Muscle of leg (tissue), 3 donors: ENCODE measurements at regions not wholly inside any gene's neighbourhood (a gene's known extent, or its start where the extent isn't known, plus 50 kb on each side); places are given as distances from the start of the nearest gene placed in this dataset.

Experiments
- DNase-seq: peaks from one replicate; pipeline ENCODE4 v3.0.0; 2013
- H3K27ac ChIP-seq: one replicate; pipeline ENCODE4 v1.5.1; 2013; ENCODE audit warnings: mild to moderate bottlenecking, low read length, control low read depth
- H3K27me3 ChIP-seq: one replicate; pipeline ENCODE4 v1.6.1; 2013; ENCODE audit warnings: low read length; ENCODE audit not compliant: control insufficient read depth, insufficient read depth
- H3K36me3 ChIP-seq: one replicate; pipeline ENCODE4 v1.6.1; 2013; ENCODE audit warnings: low read length; ENCODE audit not compliant: control insufficient read depth, insufficient read depth
- H3K4me1 ChIP-seq: one replicate; pipeline ENCODE4 v1.6.1; 2013; ENCODE audit warnings: low read length; ENCODE audit not compliant: control insufficient read depth, insufficient read depth
- H3K4me3 ChIP-seq: one replicate; pipeline ENCODE4 v1.5.1; 2013; ENCODE audit warnings: low read length, control low read depth
- H3K9me3 ChIP-seq: replicated peaks from 2 replicates; pipeline ENCODE4 v1.6.1; 2013; ENCODE audit warnings: low read depth, low read length; ENCODE audit not compliant: control insufficient read depth
- WGBS: methylation state at CpG from one replicate; pipeline ENCODE4 v1.1.5; 2013; ENCODE audit warnings: missing lambda C conversion rate; ENCODE audit not compliant: insufficient coverage; 5-methylcytosine and 5-hydroxymethylcytosine counted together

GRCh38 chr1:193656841-193657240 lies 470.4 kb upstream of the B3GALT2 start:
- WGBS, result no CpG with 5 or more reads among the region's 2 CpGs
- Histone ChIP-seq H3K4me1 (no peaks in the 10 kb centered on the region), H3K9me3 (peaks cover 14% of the 10 kb centered on the region), H3K27ac (no peak overlapping the region), H3K36me3 (no peaks in the 10 kb centered on the region), H3K4me3 (no peak overlapping the region), H3K27me3 (no peaks in the 10 kb centered on the region)
- no peak for DNase-seq

DNA sequence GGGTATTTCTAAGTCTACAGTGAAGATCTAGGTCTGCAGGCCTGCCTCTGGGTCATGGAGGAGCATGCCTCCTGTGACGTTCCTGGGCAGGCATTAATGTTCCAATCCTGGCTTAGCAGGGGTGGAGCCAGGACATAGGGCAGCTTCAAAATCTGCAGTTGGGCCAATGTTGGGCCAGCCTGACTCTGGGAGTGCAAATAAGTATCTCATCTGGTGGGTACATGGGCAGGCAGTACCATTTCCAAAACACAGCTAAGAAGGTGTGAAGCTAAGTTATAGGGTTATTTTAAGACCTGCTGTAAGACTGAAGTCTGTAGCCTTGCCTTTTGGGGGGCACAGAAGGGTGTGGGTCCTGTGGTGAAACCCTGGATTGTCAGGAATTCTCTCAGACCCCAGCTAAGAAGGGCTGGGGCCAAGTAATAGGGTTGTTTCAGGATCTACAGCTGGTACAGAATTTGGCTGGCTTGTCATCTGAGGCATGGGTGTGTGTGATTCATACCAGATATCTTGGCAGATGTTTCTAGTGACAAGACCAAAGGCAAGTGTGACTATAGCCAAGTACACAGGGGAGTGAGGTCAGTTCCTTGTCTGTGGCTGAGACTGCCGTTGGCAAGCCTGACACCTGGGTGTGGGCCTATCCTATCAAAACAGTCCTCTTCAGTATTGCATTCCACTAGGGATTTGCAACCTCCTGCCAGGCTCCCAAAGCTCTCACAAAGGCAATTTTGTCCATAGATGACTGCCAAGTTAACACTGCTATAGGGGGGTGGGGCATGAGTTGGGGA lies 468.7 kb upstream of the B3GALT2 start:
- H3K4me3 ChIP-seq, result no peak overlapping the region
- DNase-seq, result no peak
- WGBS, result 94% methylated on average over 1 of the region's 2 CpGs

DNA sequence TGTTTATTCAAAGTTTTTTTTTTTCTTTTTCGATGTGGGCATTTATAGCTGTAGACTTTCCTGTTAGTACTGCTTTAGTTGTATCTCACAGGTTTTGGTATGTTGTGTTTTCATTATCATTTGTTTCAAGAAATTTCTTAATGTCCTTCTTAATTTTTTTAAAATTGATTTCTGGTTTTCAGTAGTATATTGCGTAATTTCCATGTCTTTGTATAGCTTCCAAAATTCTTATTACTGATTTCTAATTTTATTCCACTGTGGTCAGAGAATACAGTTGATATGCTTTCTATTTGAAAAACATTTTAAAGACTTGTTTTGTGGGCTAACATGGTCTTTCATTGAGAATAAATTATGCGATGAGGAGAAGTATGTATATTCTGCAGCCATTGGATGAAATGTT lies 463.2 kb upstream of the B3GALT2 start:
- Histone ChIP-seq H3K27me3 (no peaks in the 10 kb centered on the region), H3K9me3 (peaks cover 20% of the 10 kb centered on the region), H3K4me3 (no peak overlapping the region)

More for the DNA sequence above, 468.7 kb upstream of the B3GALT2 start:
- H3K4me1 ChIP-seq, result no peaks in the 10 kb centered on the region
- no peaks in the 10 kb centered on the region for H3K36me3 ChIP-seq
- no peaks in the 10 kb centered on the region for H3K27me3 ChIP-seq
- H3K27ac ChIP-seq, result no peak overlapping the region
- H3K9me3 ChIP-seq, result peaks cover 25% of the 10 kb centered on the region

GRCh38 chr1:193634876-193635275 lies 448.5 kb upstream of the B3GALT2 start:
- H3K4me1 ChIP-seq, result no peaks in the 10 kb centered on the region
- no peaks in the 10 kb centered on the region for H3K9me3 ChIP-seq
- H3K36me3 ChIP-seq, result no peaks in the 10 kb centered on the region
- H3K27me3 ChIP-seq, result no peaks in the 10 kb centered on the region
- no peak for DNase-seq
- WGBS, result no CpG with 5 or more reads among the region's 1 CpG
- no peak overlapping the region for H3K4me3 ChIP-seq
- no peak overlapping the region for H3K27ac ChIP-seq

More for the DNA sequence above, 463.2 kb upstream of the B3GALT2 start:
- WGBS, result 100% methylated on average over 1 of the region's 3 CpGs
- Histone ChIP-seq H3K27ac (no peak overlapping the region), H3K4me1 (no peaks in the 10 kb centered on the region), H3K36me3 (no peaks in the 10 kb centered on the region)
- DNase-seq, result no peak

DNA sequence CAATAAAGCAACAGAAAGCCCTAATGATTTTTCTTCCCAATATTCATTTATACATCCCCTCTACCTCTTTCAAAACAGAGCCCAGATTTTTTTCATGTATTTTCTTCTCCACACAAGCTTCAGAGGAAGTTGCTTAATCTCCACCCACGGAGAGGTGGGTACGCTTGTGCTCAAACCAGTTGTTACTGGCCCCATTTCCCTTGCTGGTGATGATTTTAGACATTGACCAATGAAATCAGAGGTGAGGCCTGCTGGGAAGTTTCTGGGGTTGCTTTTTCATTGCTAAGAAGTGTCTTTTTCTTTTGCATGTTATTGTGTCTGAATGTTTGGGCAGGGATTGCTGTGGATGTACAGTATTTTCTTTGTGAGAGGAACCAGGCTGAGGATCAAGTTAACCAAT lies 448.1 kb upstream of the B3GALT2 start:
- no peaks in the 10 kb centered on the region for H3K36me3 ChIP-seq
- H3K27me3 ChIP-seq, result no peaks in the 10 kb centered on the region
- no CpG with 5 or more reads among the region's 2 CpGs for WGBS
- no peaks in the 10 kb centered on the region for H3K9me3 ChIP-seq
- H3K4me1 ChIP-seq, result no peaks in the 10 kb centered on the region
- no peak overlapping the region for H3K27ac ChIP-seq
- no peak overlapping the region for H3K4me3 ChIP-seq
- no peak for DNase-seq

GRCh38 chr1:193633991-193634390 lies 447.6 kb upstream of the B3GALT2 start:
- Histone ChIP-seq H3K4me3 (no peak overlapping the region), H3K36me3 (no peaks in the 10 kb centered on the region)
- WGBS, result no CpG with 5 or more reads among the region's 2 CpGs

DNA sequence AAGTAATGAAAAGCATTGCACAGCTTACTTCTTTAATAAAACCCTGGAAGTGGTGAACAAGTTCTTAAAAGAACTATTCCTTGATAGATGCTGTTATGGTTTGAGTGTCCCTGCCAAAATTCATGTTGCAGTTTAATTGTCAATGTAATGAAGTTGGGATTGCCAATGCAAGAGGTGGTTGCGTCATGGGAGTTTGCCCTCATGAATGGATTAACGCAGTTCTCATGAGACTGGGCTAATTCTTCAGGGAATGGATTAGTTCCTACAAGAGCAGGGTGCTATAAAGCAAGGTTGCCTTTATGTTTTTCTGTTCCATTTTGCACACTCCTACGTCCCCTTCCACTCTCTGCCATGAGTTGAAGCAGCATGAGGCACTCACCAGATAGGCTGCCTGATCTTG lies 446.7 kb upstream of the B3GALT2 start:
- H3K27ac ChIP-seq, result no peak overlapping the region
- no peaks in the 10 kb centered on the region for H3K27me3 ChIP-seq
- no peaks in the 10 kb centered on the region for H3K4me1 ChIP-seq
- H3K4me3 ChIP-seq, result no peak overlapping the region
- DNase-seq, result no peak
- no peaks in the 10 kb centered on the region for H3K36me3 ChIP-seq
- no peaks in the 10 kb centered on the region for H3K9me3 ChIP-seq
- 100% methylated on average over 2 of the region's 3 CpGs for WGBS

More at GRCh38 chr1:193633991-193634390, 447.6 kb upstream of the B3GALT2 start:
- H3K4me1 ChIP-seq, result no peaks in the 10 kb centered on the region
- H3K9me3 ChIP-seq, result no peaks in the 10 kb centered on the region
- no peaks in the 10 kb centered on the region for H3K27me3 ChIP-seq
- no peak overlapping the region for H3K27ac ChIP-seq
- no peak for DNase-seq

DNA sequence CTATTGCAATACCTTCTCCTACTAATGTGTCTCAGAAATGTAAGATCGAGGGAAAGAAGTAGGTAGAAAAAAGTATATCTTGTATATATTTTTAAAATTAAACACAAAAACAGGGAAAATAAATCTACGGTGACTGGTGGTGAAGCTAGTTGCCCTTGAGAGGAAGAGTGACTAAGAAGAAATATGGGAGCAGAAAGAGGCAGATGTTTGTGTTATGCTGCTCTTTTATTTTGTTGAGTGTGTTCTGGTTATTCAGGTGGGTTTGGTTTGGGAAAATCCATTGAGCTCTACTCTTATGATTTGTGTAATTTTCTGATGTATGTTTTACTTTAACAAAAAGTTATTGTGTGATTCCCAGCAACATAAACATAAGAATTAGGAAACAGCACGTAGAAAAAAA lies 444.9 kb upstream of the B3GALT2 start:
- Histone ChIP-seq H3K9me3 (no peaks in the 10 kb centered on the region), H3K36me3 (no peaks in the 10 kb centered on the region)
- WGBS, result no CpG with 5 or more reads among the region's 3 CpGs

DNA sequence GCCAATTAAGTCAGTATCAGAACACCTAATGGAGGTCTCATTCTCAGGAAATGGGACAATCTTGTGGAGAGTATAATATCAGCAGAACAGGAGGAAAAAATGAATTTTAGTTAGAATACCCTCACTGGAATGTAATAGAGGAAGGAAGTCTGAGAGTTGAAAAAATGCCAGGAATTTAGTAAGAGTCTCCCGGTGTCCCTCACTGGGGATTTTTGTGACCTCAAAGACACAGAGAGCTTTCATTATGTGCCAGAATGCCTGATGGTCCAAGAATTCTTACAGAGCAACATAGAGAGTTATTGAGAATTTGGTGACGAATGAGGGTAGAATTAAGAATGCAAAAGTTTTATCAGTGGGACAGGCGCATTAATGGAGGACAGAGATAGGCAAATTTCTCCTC lies 443.5 kb upstream of the B3GALT2 start:
- Histone ChIP-seq H3K27ac (no peak overlapping the region), H3K27me3 (no peaks in the 10 kb centered on the region), H3K4me3 (no peak overlapping the region), H3K4me1 (peaks cover 2% of the 10 kb centered on the region), H3K9me3 (no peaks in the 10 kb centered on the region), H3K36me3 (no peaks in the 10 kb centered on the region)
- DNase-seq, result peak; percentile 20
- WGBS, result no CpG with 5 or more reads among the region's 3 CpGs

More for the DNA sequence above, 444.9 kb upstream of the B3GALT2 start:
- no peak for DNase-seq
- Histone ChIP-seq H3K4me3 (no peak overlapping the region), H3K27ac (no peak overlapping the region), H3K4me1 (peaks cover 2% of the 10 kb centered on the region), H3K27me3 (no peaks in the 10 kb centered on the region)

DNA sequence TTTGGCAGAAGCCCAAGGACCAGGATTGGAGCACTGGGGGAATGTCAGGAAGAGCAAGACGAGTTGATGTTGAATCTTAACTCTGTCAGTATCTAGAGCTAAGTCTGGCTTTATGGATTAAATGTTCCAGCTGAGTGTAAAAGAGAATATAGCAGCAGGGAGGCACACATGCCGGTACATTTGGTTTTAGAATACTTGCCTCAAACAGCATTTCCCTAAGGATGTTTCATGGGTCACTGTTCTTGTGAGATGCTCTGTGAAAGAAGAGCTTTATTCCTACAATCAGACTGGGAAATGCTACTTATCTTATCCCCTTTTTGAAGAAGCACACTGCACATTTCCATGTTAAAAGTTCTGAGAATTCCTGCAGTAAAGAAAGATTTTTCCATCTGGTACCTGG lies 440.3 kb upstream of the B3GALT2 start:
- H3K4me3 ChIP-seq, result no peak overlapping the region
- no peaks in the 10 kb centered on the region for H3K27me3 ChIP-seq
- H3K27ac ChIP-seq, result no peak overlapping the region
- DNase-seq, result no peak
- no peaks in the 10 kb centered on the region for H3K9me3 ChIP-seq
- peaks cover 4% of the 10 kb centered on the region for H3K4me1 ChIP-seq
- H3K36me3 ChIP-seq, result no peaks in the 10 kb centered on the region
- 13% methylated on average over 1 of the region's 2 CpGs for WGBS
